Glomerular visceral epithelial cell (primary cell): ENCODE measurements at regions not wholly inside any gene's neighbourhood (a gene's known extent, or its start where the extent isn't known, plus 50 kb on each side); places are given as distances from the start of the nearest gene placed in this dataset.
"Not testable (repeated sequence)": the region's sequence is repeated elsewhere in the genome, so short reads cannot be mapped to it uniquely, and the experiment has no call there.

ENCODE experiments used
- DNase-seq: peaks from one replicate; pipeline ENCODE4 v3.0.0-alpha.2; 2016; ENCODE audit errors: extremely low spot score

- not testable (repeated sequence) for DNase-seq
Measured at GRCh38 chr11:37430966-37431632, 833.1 kb upstream of the RAG2 start.

- DNase-seq, result no peak
Measured at GRCh38 chr11:37422511-37422910, 824.5 kb upstream of the RAG2 start.

- DNase-seq, result no peak
Measured at GRCh38 chr11:37411289-37411688, 813.3 kb upstream of the RAG2 start.

- DNase-seq, result peak; percentile 65
Measured at GRCh38 chr11:37409124-37409523, 811.1 kb upstream of the RAG2 start.

- no peak for DNase-seq
Measured at GRCh38 chr11:37407461-37407860, 809.4 kb upstream of the RAG2 start.

GRCh38 chr11:37406651-37407050 is 808.6 kb upstream of the RAG2 start:
- DNase-seq, result peak; percentile 21

- no peak for DNase-seq
Measured at GRCh38 chr11:37404231-37404630, 806.2 kb upstream of the RAG2 start.

- no peak for DNase-seq
Measured at GRCh38 chr11:37402663-37403062, 804.6 kb upstream of the RAG2 start.

- no peak for DNase-seq
Measured at GRCh38 chr11:37394236-37394870, 796.3 kb upstream of the RAG2 start.

- DNase-seq, result no peak
Measured at GRCh38 chr11:37391615-37392014, 793.6 kb upstream of the RAG2 start.

- no peak for DNase-seq
Measured at GRCh38 chr11:37390576-37391083, 792.6 kb upstream of the RAG2 start.

- no peak for DNase-seq
Measured at GRCh38 chr11:37378958-37379357, 780.9 kb upstream of the RAG2 start.

GRCh38 chr11:37372667-37373066 is 774.6 kb upstream of the RAG2 start:
- no peak for DNase-seq

GRCh38 chr11:37371346-37371970 is 773.4 kb upstream of the RAG2 start:
- no peak for DNase-seq

- DNase-seq, result peak; percentile 6
Measured at GRCh38 chr11:37370817-37371216, 772.8 kb upstream of the RAG2 start.

GRCh38 chr11:37364246-37364839 is 766.3 kb upstream of the RAG2 start:
- DNase-seq, result no peak

GRCh38 chr11:37353192-37353591 is 755.2 kb upstream of the RAG2 start:
- DNase-seq, result no peak

- DNase-seq, result no peak
Measured at GRCh38 chr11:37352485-37352884, 754.4 kb upstream of the RAG2 start.

GRCh38 chr11:37343290-37343689 is 745.3 kb upstream of the RAG2 start:
- no peak for DNase-seq

GRCh38 chr11:37336401-37336800 is 738.4 kb upstream of the RAG2 start:
- DNase-seq, result no peak

GRCh38 chr11:37333345-37333744 is 735.3 kb upstream of the RAG2 start:
- no peak for DNase-seq

GRCh38 chr11:37323843-37324242 is 725.8 kb upstream of the RAG2 start:
- no peak for DNase-seq
